Retinal pigment epithelial cell (primary cell): ENCODE measurements at regions not wholly inside any gene's neighbourhood (a gene's known extent, or its start where the extent isn't known, plus 50 kb on each side); places are given as distances from the start of the nearest gene placed in this dataset.

ENCODE experiments used
- DNase-seq: peaks from one replicate; pipeline ENCODE4 v3.0.0-alpha.2; 2010; ENCODE audit warnings: low read depth
- H3K4me3 ChIP-seq: 2 replicates; pipeline ENCODE4 v1.5.1; 2011; ENCODE audit warnings: mild to moderate bottlenecking, low read length, control low read depth, moderate library complexity
- TF ChIP-seq, protein P1 (sequence below): conservative IDR thresholded peaks from 2 replicates; pipeline ENCODE4 v1.5.1; 2011; ENCODE audit warnings: low read depth, low read length, control low read depth, inconsistent platforms

DNA sequence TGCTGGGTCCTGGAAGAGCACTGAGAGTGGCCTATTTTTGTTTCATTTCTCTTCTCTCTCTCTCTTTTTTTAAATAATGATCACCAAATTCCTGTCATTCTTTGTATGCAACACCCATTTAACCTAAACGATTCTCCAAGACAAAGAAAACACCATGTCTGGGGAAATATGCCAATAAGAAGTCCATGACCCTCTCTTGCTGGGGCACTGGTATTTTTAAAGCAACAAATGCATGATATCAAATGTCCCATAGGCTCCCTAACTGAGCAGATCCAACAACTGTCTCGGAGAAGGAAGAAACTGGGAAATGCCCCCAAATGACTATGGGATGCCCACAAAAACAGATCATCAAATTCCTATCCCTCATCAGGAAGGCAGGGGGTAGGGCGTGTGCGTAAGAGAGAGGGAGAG lies 567.4 kb downstream of the CCDC171 start:
- no peak for DNase-seq
- TF ChIP-seq, protein P1, sequence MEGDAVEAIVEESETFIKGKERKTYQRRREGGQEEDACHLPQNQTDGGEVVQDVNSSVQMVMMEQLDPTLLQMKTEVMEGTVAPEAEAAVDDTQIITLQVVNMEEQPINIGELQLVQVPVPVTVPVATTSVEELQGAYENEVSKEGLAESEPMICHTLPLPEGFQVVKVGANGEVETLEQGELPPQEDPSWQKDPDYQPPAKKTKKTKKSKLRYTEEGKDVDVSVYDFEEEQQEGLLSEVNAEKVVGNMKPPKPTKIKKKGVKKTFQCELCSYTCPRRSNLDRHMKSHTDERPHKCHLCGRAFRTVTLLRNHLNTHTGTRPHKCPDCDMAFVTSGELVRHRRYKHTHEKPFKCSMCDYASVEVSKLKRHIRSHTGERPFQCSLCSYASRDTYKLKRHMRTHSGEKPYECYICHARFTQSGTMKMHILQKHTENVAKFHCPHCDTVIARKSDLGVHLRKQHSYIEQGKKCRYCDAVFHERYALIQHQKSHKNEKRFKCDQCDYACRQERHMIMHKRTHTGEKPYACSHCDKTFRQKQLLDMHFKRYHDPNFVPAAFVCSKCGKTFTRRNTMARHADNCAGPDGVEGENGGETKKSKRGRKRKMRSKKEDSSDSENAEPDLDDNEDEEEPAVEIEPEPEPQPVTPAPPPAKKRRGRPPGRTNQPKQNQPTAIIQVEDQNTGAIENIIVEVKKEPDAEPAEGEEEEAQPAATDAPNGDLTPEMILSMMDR = no peak
- no peak overlapping the region for H3K4me3 ChIP-seq

DNA sequence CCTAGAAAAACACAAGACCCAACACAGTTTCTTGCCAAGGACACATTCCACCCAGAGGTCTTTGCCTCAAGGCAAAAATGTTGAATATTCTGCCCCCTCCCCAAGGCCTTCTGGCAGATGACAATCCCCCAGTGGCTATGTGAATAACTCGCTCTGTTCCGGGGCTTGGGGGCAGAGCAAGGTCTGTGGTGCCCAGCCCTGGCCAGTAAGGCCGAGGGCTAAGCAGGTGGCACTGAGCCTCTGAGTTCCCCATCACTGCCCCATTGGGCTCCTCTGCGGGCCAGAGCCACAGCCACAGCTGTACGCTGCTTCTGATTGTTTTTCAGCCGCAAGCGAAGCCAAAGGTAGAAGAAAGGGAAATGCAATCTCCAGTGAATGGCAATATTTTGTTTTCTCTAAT lies 567.9 kb downstream of the CCDC171 start:
- H3K4me3 ChIP-seq = no peak overlapping the region

GRCh38 chr9:16121168-16121567 lies 568.3 kb downstream of the CCDC171 start:
- DNase-seq = no peak
- no peak overlapping the region for H3K4me3 ChIP-seq
- TF ChIP-seq, protein P1 = no peak

More for the DNA sequence above, 567.9 kb downstream of the CCDC171 start:
- TF ChIP-seq, protein P1 = no peak
- DNase-seq = no peak

DNA sequence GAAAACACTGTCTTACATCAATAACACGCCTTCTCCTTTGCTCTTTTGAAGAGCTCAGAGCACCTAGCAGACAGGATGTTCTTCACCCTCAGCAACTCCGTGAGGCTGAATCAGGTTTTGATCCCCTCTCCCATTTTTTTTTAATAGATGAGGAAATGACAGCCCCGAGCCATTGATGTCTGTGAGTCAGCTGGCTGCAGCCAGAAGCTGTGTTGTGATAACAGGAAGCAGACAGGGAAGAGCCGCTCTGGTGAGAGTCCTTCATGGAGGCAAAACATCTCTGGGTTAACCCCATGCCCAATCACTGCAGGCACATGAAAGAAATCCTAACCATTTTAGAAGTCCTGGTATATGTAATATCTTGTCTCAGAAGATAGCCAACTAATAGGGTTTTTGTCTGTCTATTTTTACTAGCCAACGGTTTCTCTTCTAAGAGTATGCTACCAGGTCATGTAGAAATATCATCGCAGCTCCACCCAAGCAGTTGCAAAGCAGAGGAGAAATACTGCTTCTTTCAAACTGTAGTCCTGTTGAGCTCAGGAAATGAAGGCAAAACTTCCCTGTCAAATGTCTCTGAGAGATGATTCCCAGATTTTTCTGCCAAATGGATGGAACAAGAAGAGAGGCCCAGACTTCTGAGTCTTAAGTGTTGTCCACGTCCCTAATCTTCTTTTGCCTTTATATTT lies 568.9 kb downstream of the CCDC171 start:
- TF ChIP-seq, protein P1 = no peak
- H3K4me3 ChIP-seq = no peak overlapping the region
- DNase-seq = no peak

- H3K4me3 ChIP-seq = no peak overlapping the region
- TF ChIP-seq, protein P1 = no peak
- no peak for DNase-seq
Observed at GRCh38 chr9:16125629-16126028, 572.8 kb downstream of the CCDC171 start.

GRCh38 chr9:16126042-16126441 lies 573.2 kb downstream of the CCDC171 start:
- no peak overlapping the region for H3K4me3 ChIP-seq
- TF ChIP-seq, protein P1 = no peak
- no peak for DNase-seq

GRCh38 chr9:16128003-16128402 lies 575.2 kb downstream of the CCDC171 start:
- TF ChIP-seq, protein P1 = no peak
- H3K4me3 ChIP-seq = no peak overlapping the region
- DNase-seq = no peak
